Duodenal mucosa (tissue), 2 donors: ENCODE measurements at regions not wholly inside any gene's neighbourhood (a gene's known extent, or its start where the extent isn't known, plus 50 kb on each side); places are given as distances from the start of the nearest gene placed in this dataset.

Source experiments
- H3K27ac ChIP-seq: one replicate; pipeline ENCODE4 v1.7.0; 2013; ENCODE audit warnings: low read depth, low read length
- H3K27me3 ChIP-seq, 2 donors: one replicate each; pipeline ENCODE4 v1.7.0; 2013; ENCODE audit warnings: low read length in 2 of 2, control low read depth in 1 of 2; ENCODE audit not compliant: insufficient read depth in 2 of 2, control insufficient read depth in 1 of 2
- H3K36me3 ChIP-seq, 2 donors: one replicate each; pipeline ENCODE4 v1.7.0; 2013; ENCODE audit warnings: low read length in 2 of 2, control low read depth in 1 of 2; ENCODE audit not compliant: insufficient read depth in 2 of 2, control insufficient read depth in 1 of 2
- H3K4me1 ChIP-seq, 2 donors: one replicate each; pipeline ENCODE4 v1.7.0; 2013; ENCODE audit warnings: low read length in 2 of 2, control low read depth in 1 of 2; ENCODE audit not compliant: insufficient read depth in 2 of 2, control insufficient read depth in 1 of 2
- H3K4me3 ChIP-seq, 2 donors: one replicate each; pipeline ENCODE4 v1.7.0; 2013; ENCODE audit warnings: low read length in 2 of 2, low read depth in 1 of 2
- H3K9ac ChIP-seq, 2 donors: one replicate each; pipeline ENCODE4 v1.7.0; 2013; ENCODE audit warnings: low read length in 2 of 2, low read depth in 1 of 2
- H3K9me3 ChIP-seq, 2 donors: one replicate each; pipeline ENCODE4 v1.7.0; 2013; ENCODE audit warnings: low read length in 2 of 2, control low read depth in 1 of 2; ENCODE audit not compliant: control insufficient read depth in 1 of 2

DNA sequence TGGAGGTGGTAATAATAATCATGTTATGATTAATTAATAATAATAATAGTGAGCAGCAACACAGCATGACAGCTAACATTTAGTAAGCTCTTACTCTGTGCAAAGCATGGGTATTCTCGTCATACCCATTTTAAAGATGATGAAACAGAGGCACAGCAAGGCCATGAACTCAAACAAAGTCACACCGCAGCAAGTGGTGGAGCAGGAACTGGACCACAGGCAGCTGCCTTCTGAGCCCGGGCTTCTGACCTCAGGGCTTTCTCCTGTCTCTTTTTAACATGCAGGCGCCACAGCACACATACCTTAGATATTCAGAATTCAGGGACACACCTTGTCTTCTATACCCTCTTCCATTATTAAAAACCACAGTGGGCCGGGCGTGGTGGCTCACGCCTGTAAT, 50.7 kb upstream of the SPATA12 start:
- Histone ChIP-seq H3K9ac (no peak overlapping the region), H3K9me3 (no peaks in the 10 kb centered on the region), H3K27ac (no peak overlapping the region), H3K4me3 (no peak overlapping the region), H3K27me3 (no peaks in the 10 kb centered on the region), H3K36me3 (no peaks in the 10 kb centered on the region), H3K4me1 (no peaks in the 10 kb centered on the region)

DNA sequence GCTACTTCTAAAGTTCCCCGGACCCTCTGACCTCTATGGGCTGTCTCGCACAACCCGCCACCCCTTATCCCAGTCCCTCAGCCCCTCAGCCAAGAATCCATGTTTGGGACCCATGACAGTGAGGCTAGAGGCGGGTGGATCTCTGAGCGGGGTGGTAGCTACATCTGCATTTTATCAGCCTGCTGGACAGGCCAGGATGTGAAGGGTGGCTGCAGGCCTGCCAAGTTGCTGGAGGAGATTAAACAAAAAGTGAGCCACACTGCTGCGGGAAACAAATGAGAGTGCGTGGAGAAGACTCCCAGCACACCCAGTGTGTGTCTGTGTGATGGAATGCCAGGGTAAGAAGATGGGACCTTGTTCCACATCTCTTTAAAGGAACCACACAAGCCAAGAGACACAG, 51.1 kb upstream of the SPATA12 start:
- no peaks in the 10 kb centered on the region for H3K4me1 ChIP-seq
- H3K4me3 ChIP-seq, result no peak overlapping the region
- no peak overlapping the region for H3K9ac ChIP-seq
- no peaks in the 10 kb centered on the region for H3K36me3 ChIP-seq
- H3K27me3 ChIP-seq, result no peaks in the 10 kb centered on the region
- no peaks in the 10 kb centered on the region for H3K9me3 ChIP-seq
- no peak overlapping the region for H3K27ac ChIP-seq

DNA sequence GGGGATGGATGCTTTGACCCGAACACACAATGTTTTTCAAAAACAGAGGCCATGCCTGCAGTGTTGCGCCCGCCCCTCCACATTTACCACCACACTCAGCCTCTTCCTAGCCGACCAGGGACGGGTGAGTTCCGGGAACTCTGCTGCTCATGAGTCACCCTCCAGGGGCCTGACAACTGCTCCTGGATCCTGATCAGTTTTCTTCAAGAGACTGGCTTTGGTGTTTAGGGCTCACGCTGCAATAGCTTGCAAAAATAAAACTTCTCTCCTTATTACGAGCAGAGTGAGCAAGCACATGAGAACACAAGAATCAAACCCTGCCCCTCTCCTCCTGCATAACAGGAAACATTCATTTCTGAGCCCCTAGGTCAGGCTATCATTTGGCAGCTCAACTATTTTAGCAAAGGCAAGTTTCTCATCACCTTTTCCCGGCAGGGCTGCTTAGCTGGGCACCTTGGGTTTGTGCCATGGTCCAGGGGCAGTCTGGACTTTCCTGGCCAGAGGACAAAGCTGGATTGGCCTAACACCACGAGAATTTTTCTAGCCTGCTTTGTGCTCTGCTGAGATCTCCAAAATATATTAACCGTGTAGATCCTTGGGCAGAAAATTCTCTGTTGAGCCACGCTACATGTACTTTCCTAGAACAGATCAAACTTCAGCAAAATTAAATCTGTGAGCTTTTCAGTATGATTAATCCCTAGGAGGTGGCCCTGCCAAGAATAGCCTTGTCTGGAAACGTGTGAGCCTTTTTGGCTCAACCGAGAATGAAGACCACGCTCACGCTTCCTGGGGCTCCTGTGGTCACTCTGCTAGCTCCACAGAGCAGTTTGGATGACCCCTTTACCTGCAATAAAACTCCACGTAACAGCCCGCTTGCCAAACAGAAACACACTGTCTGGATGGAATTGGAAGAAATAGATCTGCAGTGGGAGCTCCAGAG, 52.7 kb upstream of the SPATA12 start:
- Histone ChIP-seq H3K4me3 (no peak overlapping the region), H3K36me3 (no peaks in the 10 kb centered on the region), H3K27ac (no peak overlapping the region), H3K27me3 (no peaks in the 10 kb centered on the region), H3K9me3 (no peaks in the 10 kb centered on the region), H3K9ac (no peak overlapping the region), H3K4me1 (no peaks in the 10 kb centered on the region)

DNA sequence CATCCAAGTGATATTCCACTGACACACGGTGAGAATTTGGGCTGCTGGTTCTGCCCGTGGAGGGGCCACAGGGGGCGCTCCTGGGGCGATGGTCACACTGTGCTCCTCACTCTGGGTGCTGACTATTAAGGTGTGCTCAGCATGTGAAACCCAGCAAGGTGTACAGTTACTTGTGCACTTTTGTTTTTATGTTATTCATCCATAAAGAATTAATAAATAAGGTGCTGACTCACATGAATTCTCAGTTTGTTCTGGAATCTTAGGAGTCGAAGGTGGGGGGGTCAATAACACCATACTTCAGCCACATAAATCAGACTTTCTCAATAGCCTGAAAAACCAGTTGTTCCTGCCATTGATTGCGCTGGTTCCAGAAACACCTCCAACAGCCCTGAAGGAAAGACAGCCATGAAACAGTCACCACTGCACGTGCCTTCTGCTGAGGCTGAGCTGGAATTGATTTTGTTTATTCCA, 53.5 kb upstream of the SPATA12 start:
- Histone ChIP-seq H3K4me3 (no peak overlapping the region), H3K36me3 (no peaks in the 10 kb centered on the region), H3K4me1 (no peaks in the 10 kb centered on the region), H3K9ac (no peak overlapping the region), H3K27ac (no peak overlapping the region), H3K9me3 (no peaks in the 10 kb centered on the region), H3K27me3 (no peaks in the 10 kb centered on the region)

DNA sequence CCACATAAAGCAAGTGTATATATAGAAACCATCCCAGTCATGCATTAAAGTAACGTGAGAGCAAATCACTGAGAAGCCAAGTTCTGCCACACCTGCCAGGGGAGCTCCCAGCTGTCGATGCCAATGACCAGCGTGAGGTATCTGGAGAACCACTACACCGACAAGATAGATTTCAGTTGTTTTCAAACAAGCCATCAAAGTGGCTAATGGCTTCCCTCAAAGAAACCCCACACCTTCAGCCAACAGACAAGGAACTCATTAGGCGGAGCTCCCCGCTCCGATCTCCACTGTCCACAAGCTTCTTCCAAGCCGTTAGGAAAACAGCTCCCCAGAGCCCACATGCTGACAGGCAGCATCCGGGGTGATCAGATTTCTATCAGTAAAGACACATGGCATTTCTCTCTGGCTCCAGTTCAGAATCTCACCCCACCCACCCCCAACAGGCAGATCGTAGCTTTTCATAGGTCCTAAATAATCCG, 54.2 kb upstream of the SPATA12 start:
- H3K36me3 ChIP-seq, result no peaks in the 10 kb centered on the region
- no peaks in the 10 kb centered on the region for H3K9me3 ChIP-seq
- H3K27me3 ChIP-seq, result no peaks in the 10 kb centered on the region
- H3K4me1 ChIP-seq, result no peaks in the 10 kb centered on the region
- H3K27ac ChIP-seq, result no peak overlapping the region
- no peak overlapping the region for H3K9ac ChIP-seq
- H3K4me3 ChIP-seq, result no peak overlapping the region

DNA sequence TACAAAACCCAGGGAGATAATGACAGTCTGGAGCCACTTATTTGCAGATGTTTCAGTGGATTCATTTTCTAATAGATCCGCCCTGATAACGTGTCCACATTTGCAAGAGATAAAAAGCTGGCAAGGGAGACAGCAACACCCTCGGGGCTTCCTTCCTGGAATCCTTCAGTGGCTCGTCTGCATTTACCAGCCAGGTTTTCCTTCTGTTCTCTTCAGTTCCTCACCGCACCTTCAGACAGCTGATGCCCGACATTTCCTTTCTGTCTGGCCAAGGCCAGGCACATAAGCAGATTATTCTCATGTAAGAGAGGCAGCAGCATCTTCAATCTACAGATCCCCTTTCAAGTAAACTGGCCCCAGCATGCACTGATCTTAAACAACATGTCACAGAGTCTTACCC, 56.2 kb upstream of the SPATA12 start:
- Histone ChIP-seq H3K9me3 (no peaks in the 10 kb centered on the region), H3K27me3 (no peaks in the 10 kb centered on the region), H3K36me3 (no peaks in the 10 kb centered on the region), H3K9ac (no peak overlapping the region), H3K4me3 (no peak overlapping the region), H3K27ac (no peak overlapping the region), H3K4me1 (no peaks in the 10 kb centered on the region)

DNA sequence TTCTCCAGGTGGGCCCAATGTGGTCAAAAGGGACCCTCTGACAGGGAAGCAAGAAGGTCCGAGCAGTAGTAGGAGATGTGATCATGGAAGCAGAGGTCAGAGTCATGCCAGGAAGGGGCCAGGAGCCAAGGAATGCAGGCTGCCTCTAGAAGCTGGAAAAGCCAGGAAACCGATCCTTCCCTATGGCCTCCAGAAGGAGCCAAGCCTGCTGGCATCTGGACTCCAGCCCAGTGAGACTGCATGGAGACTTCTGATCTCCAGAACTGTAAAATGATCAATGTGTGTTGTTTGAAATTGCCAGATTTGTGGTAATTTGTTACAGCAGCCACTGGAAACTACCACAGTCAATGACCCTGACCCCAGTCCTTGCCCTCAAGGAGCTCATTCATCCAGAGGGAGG, 56.8 kb upstream of the SPATA12 start:
- H3K4me1 ChIP-seq, result no peaks in the 10 kb centered on the region
- H3K4me3 ChIP-seq, result no peak overlapping the region
- H3K9ac ChIP-seq, result no peak overlapping the region
- H3K36me3 ChIP-seq, result no peaks in the 10 kb centered on the region
- H3K27me3 ChIP-seq, result no peaks in the 10 kb centered on the region
- no peak overlapping the region for H3K27ac ChIP-seq
- no peaks in the 10 kb centered on the region for H3K9me3 ChIP-seq

DNA sequence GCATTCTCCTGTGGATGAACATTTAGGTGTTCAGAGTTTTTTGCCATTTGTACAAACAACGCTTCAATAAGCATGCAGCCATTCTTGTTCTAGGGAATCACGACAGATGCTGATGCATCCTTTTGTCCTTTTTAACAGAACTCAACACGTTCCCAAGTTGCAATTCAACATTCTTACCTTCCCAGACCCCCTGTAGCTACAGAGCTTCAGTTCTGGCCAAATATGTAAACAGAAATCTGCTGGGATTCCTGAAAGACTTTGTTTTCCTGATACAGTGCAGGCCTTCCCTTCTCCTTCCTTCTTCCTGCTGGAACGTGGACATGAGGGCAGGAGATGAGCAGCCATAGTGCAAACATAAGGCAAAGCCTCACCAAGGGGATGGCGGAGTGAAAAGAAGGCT, 59.1 kb upstream of the SPATA12 start:
- H3K9ac ChIP-seq, result no peak overlapping the region
- H3K4me3 ChIP-seq, result no peak overlapping the region

DNA sequence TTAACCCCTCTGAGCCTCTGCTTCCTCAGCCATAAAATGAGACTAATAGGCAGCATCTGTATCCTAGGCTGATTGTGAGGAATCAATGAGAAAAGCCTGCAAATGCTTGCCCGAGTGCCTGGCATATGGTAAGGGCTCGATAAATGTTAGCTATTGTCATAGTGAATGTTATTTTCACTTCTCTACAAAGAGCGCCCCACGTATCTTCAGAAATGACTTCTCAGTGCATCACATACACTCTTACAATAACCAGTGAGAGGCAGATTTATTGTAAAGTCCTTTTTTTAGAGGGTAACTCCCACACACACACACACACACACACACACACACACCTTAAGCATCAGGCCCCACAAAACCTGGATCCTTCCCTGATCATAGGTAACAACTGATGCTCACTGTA, 60.5 kb upstream of the SPATA12 start:
- Histone ChIP-seq H3K4me1 (no peaks in the 10 kb centered on the region), H3K4me3 (no peak overlapping the region), H3K9me3 (no peaks in the 10 kb centered on the region), H3K9ac (no peak overlapping the region), H3K36me3 (no peaks in the 10 kb centered on the region), H3K27me3 (no peaks in the 10 kb centered on the region), H3K27ac (no peak overlapping the region)

More for the DNA sequence above, 59.1 kb upstream of the SPATA12 start:
- Histone ChIP-seq H3K4me1 (no peaks in the 10 kb centered on the region), H3K9me3 (no peaks in the 10 kb centered on the region), H3K27me3 (no peaks in the 10 kb centered on the region), H3K27ac (no peak overlapping the region), H3K36me3 (no peaks in the 10 kb centered on the region)

DNA sequence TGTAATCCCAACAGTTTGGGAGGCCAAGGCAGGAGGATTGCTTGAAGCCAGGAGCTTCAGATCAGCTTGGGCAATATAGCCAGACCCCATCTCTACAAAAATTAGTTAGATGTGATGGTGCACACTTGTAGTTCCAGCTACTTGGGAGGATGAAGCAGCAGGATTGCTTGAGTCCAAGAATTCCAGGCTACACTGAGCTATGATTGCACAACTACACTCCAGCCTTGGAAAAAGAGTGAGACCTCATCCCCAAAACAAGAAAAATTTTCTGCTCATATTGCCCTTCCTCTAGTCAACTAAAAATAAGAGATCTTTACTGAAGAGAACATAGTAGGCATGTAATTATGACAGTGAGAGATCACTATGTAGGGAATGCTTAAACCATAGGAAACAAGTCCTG, 60.9 kb upstream of the SPATA12 start:
- Histone ChIP-seq H3K4me1 (no peaks in the 10 kb centered on the region), H3K9me3 (no peaks in the 10 kb centered on the region), H3K27ac (no peak overlapping the region), H3K36me3 (no peaks in the 10 kb centered on the region), H3K9ac (no peak overlapping the region), H3K4me3 (no peak overlapping the region), H3K27me3 (no peaks in the 10 kb centered on the region)
